WTC11 (cell line): ENCODE measurements at regions not wholly inside any gene's neighbourhood (a gene's known extent, or its start where the extent isn't known, plus 50 kb on each side); places are given as distances from the start of the nearest gene placed in this dataset.

ENCODE experiments used
- AFF4 ChIP-seq: sonication (generic); formaldehyde crosslinking; IDR thresholded peaks from 2 replicates; pipeline ENCODE4 v1.8.1; 2023; ENCODE audit warnings: mild to moderate bottlenecking, missing genetic modification reagents, borderline replicate concordance
- CTCF ChIP-seq: fragments of 200-600 bp; IDR thresholded peaks from 2 replicates; pipeline ENCODE4 v1.8.0; 2022; ENCODE audit warnings: antibody characterized with exemption
- ELF4 ChIP-seq: sonication (generic); formaldehyde crosslinking; IDR thresholded peaks from 2 replicates; pipeline ENCODE4 v1.8.1; 2022; ENCODE audit warnings: low read depth, mild to moderate bottlenecking, moderate library complexity, missing genetic modification reagents
- GABPB1 ChIP-seq: sonication (generic); formaldehyde crosslinking; IDR thresholded peaks from 2 replicates; pipeline ENCODE4 v1.8.1; 2023; ENCODE audit warnings: mild to moderate bottlenecking, missing genetic modification reagents
- MAX ChIP-seq: sonication (generic); formaldehyde crosslinking; IDR thresholded peaks from 2 replicates; pipeline ENCODE4 v1.8.0; 2022; ENCODE audit warnings: mild to moderate bottlenecking, missing genetic modification reagents
- MYBL2 ChIP-seq: sonication (generic); formaldehyde crosslinking; IDR thresholded peaks from 2 replicates; pipeline ENCODE4 v1.8.1; 2023; ENCODE audit warnings: mild to moderate bottlenecking, moderate library complexity, missing genetic modification reagents
- NFYB ChIP-seq: sonication (generic); formaldehyde crosslinking; conservative IDR thresholded peaks from 2 replicates; pipeline ENCODE4 v1.8.0; 2022; ENCODE audit warnings: low read depth, missing genetic modification reagents
- ZMAT4 ChIP-seq: fragments of 250-450 bp; sonication (Bioruptor Pico); IDR thresholded peaks from 2 replicates; pipeline ENCODE4 v1.9.0; 2021; ENCODE audit warnings: mild to moderate bottlenecking
- ZNF121 ChIP-seq: sonication (generic); formaldehyde crosslinking; IDR thresholded peaks from 2 replicates; pipeline ENCODE4 v1.8.0; 2023; ENCODE audit warnings: missing genetic modification reagents

- TF ChIP-seq GABPB1 (no peak), CTCF (no peak), ELF4 (CRISPR knock-in tag) (no peak), ZNF121 (CRISPR knock-in tag) (no peak), NFYB (CRISPR knock-in tag) (no peak), MAX (CRISPR knock-in tag) (no peak; the same call in 1 of the 2 replicates), ZMAT4 (CRISPR knock-in tag) (no peak), AFF4 (CRISPR knock-in tag) (no peak), MYBL2 (CRISPR knock-in tag) (no peak)
Observed at GRCh38 chr10:128324058-128324827, 198.0 kb upstream of the MKI67 start.
